Stimulated activated CD4-positive, alpha-beta T cell treated with anti-CD3 and anti-CD28 coated beads, TNF-alpha, amount 100 ng/mL, for 24 hours (primary cell): ENCODE measurements at regions not wholly inside any gene's neighbourhood (a gene's known extent, or its start where the extent isn't known, plus 50 kb on each side); places are given as distances from the start of the nearest gene placed in this dataset.

Experiments used
- DNase-seq, 3 experiments: peaks; one replicate each; pipeline ENCODE4 v3.0.0-alpha.2; 2020; ENCODE audit warnings: low read depth in 3 of 3

GRCh38 chr15:61530769-61531168, 301.7 kb upstream of the RORA start:
- DNase-seq = no peak

GRCh38 chr15:61528581-61528910, 299.4 kb upstream of the RORA start:
- no peak for DNase-seq

GRCh38 chr15:61527836-61528580, 298.9 kb upstream of the RORA start:
- no peak for DNase-seq

- DNase-seq = no peak
Observed at GRCh38 chr15:61524545-61524944, 295.4 kb upstream of the RORA start.

GRCh38 chr15:61524086-61524485, 295.0 kb upstream of the RORA start:
- DNase-seq = no peak

- no peak for DNase-seq
Observed at GRCh38 chr15:61522411-61522810, 293.3 kb upstream of the RORA start.

- no peak for DNase-seq
Observed at GRCh38 chr15:61521953-61522352, 292.9 kb upstream of the RORA start.

GRCh38 chr15:61519296-61519695, 290.2 kb upstream of the RORA start:
- no peak for DNase-seq

- DNase-seq = no peak
Observed at GRCh38 chr15:61518191-61518950, 289.3 kb upstream of the RORA start.

- DNase-seq = no peak
Observed at GRCh38 chr15:61517776-61518175, 288.7 kb upstream of the RORA start.

GRCh38 chr15:61517335-61517734, 288.2 kb upstream of the RORA start:
- DNase-seq = no peak

GRCh38 chr15:61511756-61512155, 282.7 kb upstream of the RORA start:
- DNase-seq = no peak

GRCh38 chr15:61511089-61511488, 282.0 kb upstream of the RORA start:
- DNase-seq = no peak

GRCh38 chr15:61509327-61509840, 280.3 kb upstream of the RORA start:
- no peak for DNase-seq

GRCh38 chr15:61503383-61503969, 274.4 kb upstream of the RORA start:
- no peak for DNase-seq

- no peak for DNase-seq
Observed at GRCh38 chr15:61501815-61502389, 272.8 kb upstream of the RORA start.

GRCh38 chr15:61500951-61501620, 272.0 kb upstream of the RORA start:
- no peak for DNase-seq

- no peak for DNase-seq
Observed at GRCh38 chr15:61500523-61500922, 271.4 kb upstream of the RORA start.

- no peak for DNase-seq
Observed at GRCh38 chr15:61499376-61499775, 270.3 kb upstream of the RORA start.

GRCh38 chr15:61489571-61489970, 260.5 kb upstream of the RORA start:
- no peak for DNase-seq

- no peak for DNase-seq
Observed at GRCh38 chr15:61483599-61483998, 254.5 kb upstream of the RORA start.

GRCh38 chr15:61481886-61482285, 252.8 kb upstream of the RORA start:
- DNase-seq = no peak
